Upper lobe of right lung (tissue), 1 donor: ENCODE measurements at regions not wholly inside any gene's neighbourhood (a gene's known extent, or its start where the extent isn't known, plus 50 kb on each side); places are given as distances from the start of the nearest gene placed in this dataset.
"Not testable (repeated sequence)": the region's sequence is repeated elsewhere in the genome, so short reads cannot be mapped to it uniquely, and the experiment has no call there.

Source experiments
- ATAC-seq: fragments of 200-7000 bp; cut with Tn5 transposase; one replicate; pipeline ENCODE4 v1.9.1; 2020; ENCODE audit warnings: mild to moderate bottlenecking, moderate library complexity
- DNase-seq: peaks from one replicate; pipeline ENCODE4 v3.0.0-alpha.2; 2020
- H3K27ac ChIP-seq: fragments of 200-600 bp; one replicate; pipeline ENCODE4 v1.8.0; 2022
- H3K27me3 ChIP-seq: fragments of 200-600 bp; one replicate; pipeline ENCODE4 v1.8.0; 2022; ENCODE audit warnings: mild to moderate bottlenecking
- H3K36me3 ChIP-seq: fragments of 200-600 bp; one replicate; pipeline ENCODE4 v1.8.0; 2022
- H3K4me1 ChIP-seq: fragments of 200-600 bp; one replicate; pipeline ENCODE4 v1.8.0; 2022
- H3K4me3 ChIP-seq: fragments of 200-600 bp; one replicate; pipeline ENCODE4 v1.8.0; 2022; ENCODE audit warnings: mild to moderate bottlenecking
- H3K9me3 ChIP-seq: fragments of 200-600 bp; one replicate; pipeline ENCODE4 v1.8.0; 2022
- intact Hi-C: fragments of 100-400 bp; cut with DNase I; formaldehyde crosslinking; loops from one replicate; pipeline ENCODE4 v1.11.0; 2022
- TF ChIP-seq, protein P1 (sequence below): fragments of 200-600 bp; IDR thresholded peaks from one replicate; pipeline ENCODE4 v1.8.0; 2022; ENCODE audit warnings: antibody characterized with exemption
- donor health status: DM: no; HTN: yes; CAD: no; lungs with severe emphysema.

DNA sequence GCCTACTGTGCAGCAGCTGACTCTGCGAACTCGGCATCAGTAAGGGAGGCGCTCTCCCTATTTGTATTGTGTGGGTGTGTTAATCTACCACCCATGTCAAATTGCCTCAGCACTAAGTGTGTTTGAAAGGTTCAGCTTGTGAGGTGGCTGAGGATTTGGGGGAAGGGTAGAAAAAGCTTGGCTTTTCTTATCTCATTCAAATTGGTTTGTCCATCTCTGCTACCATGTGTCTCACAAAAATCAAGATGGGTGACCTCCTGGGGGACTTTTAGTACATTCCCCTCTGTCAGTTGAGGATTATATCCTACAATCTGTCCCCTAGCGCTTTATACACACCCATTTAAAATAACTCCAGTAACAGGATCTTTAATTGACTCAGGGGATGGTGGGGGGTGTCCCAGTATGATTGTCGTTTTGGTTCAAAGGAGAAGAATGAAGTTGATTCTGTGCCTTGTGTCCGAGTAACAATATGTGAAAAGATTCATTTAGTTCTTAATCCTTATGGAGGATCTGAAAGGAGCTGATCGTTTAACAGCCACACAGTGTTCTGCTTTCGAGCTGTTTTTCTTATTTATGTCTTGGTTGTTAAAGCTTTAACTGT, 609.6 kb downstream of the PKHD1 start:
- no peak for ATAC-seq
- Histone ChIP-seq H3K4me1 (no peaks in the 10 kb centered on the region), H3K27ac (no peak overlapping the region), H3K36me3 (no peaks in the 10 kb centered on the region), H3K27me3 (no peaks in the 10 kb centered on the region), H3K9me3 (no peaks in the 10 kb centered on the region), H3K4me3 (no peak overlapping the region)
- TF ChIP-seq, protein P1, sequence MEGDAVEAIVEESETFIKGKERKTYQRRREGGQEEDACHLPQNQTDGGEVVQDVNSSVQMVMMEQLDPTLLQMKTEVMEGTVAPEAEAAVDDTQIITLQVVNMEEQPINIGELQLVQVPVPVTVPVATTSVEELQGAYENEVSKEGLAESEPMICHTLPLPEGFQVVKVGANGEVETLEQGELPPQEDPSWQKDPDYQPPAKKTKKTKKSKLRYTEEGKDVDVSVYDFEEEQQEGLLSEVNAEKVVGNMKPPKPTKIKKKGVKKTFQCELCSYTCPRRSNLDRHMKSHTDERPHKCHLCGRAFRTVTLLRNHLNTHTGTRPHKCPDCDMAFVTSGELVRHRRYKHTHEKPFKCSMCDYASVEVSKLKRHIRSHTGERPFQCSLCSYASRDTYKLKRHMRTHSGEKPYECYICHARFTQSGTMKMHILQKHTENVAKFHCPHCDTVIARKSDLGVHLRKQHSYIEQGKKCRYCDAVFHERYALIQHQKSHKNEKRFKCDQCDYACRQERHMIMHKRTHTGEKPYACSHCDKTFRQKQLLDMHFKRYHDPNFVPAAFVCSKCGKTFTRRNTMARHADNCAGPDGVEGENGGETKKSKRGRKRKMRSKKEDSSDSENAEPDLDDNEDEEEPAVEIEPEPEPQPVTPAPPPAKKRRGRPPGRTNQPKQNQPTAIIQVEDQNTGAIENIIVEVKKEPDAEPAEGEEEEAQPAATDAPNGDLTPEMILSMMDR: no peak
- no peak for DNase-seq
- intact Hi-C loops: no loop called here

DNA sequence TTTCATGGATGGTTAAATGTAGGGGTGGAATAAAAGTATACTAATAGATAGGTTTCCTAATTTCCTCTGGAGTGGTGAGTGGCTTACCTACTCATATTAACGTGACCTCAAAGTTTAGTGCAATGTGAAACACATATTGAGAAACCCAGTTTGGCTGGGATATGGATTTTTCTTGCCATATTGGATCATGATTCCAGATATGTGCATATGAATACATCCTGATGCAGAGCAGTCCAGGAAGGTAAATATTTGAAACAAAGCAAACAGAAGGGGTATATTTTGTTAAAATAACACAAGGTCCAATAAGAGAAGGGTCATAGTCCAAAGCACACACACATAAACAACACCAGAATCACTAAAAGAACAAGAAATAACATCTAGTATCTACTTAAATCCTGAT, 608.1 kb downstream of the PKHD1 start:
- DNase-seq: no peak
- Histone ChIP-seq H3K9me3 (no peaks in the 10 kb centered on the region), H3K27ac (no peak overlapping the region), H3K4me1 (no peaks in the 10 kb centered on the region), H3K27me3 (no peaks in the 10 kb centered on the region), H3K4me3 (no peak overlapping the region), H3K36me3 (no peaks in the 10 kb centered on the region)
- no peak for ATAC-seq
- TF ChIP-seq, protein P1: no peak
- intact Hi-C loops: no loop called here

DNA sequence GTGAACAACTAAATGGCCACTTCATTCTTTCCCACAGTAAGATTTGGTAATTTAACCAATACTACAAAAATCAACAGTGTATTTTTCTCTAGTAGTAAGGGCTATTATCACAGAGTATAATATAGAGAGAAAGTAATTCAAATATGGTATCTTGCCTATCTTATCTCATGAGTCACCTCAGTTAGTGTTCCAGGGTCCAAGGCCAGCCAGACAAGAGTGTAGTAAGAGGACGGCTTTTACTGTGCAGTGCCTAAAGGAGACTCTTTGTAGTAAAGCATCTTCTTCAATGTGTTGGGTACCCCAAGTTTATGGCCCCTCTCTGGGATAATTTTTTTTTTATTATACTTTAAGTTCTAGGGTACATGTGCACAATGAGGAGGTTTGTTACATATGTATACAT, 607.4 kb downstream of the PKHD1 start:
- DNase-seq (no peak), ATAC-seq (no peak)
- Histone ChIP-seq H3K9me3 (no peaks in the 10 kb centered on the region), H3K36me3 (no peaks in the 10 kb centered on the region), H3K27ac (no peak overlapping the region), H3K4me3 (no peak overlapping the region), H3K27me3 (no peaks in the 10 kb centered on the region), H3K4me1 (no peaks in the 10 kb centered on the region)
- intact Hi-C loops: no loop called here
- TF ChIP-seq, protein P1: no peak

DNA sequence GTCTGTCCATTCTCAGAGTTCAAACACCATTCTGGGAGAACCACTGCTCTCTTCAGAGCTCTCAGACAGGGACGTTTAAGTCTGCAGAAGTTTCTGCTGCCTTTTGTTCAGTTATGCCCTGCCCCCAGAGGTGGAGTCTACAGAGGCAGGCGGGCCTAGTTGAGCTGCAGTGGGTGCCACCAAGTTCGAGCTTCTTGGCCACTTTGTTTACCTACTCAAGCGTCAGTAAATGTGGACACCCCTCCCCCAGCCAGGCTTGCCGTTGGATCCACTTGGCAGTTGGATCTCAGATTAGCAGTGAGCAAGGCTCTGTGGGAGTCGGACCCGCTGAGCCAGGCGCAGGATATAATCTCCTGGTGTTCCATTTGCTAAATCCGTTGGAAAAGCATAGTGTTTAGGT, 601.5 kb downstream of the PKHD1 start:
- H3K4me1 ChIP-seq, intact Hi-C loops, H3K4me3 ChIP-seq, H3K9me3 ChIP-seq, H3K27ac ChIP-seq, ATAC-seq, H3K27me3 ChIP-seq, DNase-seq, H3K36me3 ChIP-seq: not testable (repeated sequence)

DNA sequence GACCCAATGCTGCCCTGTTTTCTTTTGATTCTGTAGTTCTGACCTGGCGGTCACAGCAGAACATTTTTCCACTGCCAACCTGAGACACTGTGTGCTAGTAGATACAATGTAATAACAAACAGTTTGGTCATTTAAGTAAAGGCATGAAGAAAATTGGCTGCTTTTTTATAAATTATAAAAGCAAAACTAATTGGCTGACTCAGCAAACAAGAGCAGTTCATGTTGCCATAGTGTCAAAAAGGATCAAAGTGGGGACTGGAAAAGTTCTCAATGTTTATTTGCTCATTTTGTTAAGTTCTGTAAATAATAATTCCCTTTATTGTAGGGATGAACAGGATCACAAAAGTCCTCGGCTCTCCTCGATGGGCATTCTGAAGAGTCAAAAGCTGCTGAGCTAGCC, 599.5 kb downstream of the PKHD1 start:
- DNase-seq: no peak
- intact Hi-C loops: no loop called here
- no peak for ATAC-seq

DNA sequence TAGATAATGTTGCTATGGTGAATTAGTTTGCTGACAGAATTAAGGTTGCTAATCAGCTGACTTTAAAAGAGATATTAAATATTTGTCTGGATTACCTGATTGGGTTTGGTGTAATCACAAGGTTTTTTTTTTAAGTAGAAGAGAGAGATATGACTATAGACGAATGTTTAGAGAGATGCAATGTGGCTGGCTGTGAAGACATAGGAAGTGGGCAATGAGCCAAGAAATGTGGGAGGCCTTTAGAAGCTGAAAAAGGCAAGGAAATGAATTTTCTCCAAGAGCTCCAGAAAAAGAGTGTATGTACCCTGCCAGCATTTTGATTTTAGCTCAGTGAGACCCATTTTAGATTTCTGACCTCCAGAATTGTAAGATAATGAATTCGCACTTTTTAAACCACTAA, 598.3 kb downstream of the PKHD1 start:
- H3K9me3 ChIP-seq: no peaks in the 10 kb centered on the region
- DNase-seq: no peak
- intact Hi-C loops: no loop called here
- no peaks in the 10 kb centered on the region for H3K36me3 ChIP-seq
- TF ChIP-seq, protein P1: no peak
- H3K27me3 ChIP-seq: no peaks in the 10 kb centered on the region
- ATAC-seq: no peak
- H3K4me3 ChIP-seq: no peak overlapping the region
- H3K4me1 ChIP-seq: no peaks in the 10 kb centered on the region
- no peak overlapping the region for H3K27ac ChIP-seq

More for the DNA sequence above, 599.5 kb downstream of the PKHD1 start:
- Histone ChIP-seq H3K4me3 (no peak overlapping the region), H3K27me3 (no peaks in the 10 kb centered on the region), H3K27ac (no peak overlapping the region), H3K9me3 (no peaks in the 10 kb centered on the region), H3K36me3 (no peaks in the 10 kb centered on the region), H3K4me1 (no peaks in the 10 kb centered on the region)
- TF ChIP-seq, protein P1: no peak
